DND-41 (cell line): ENCODE measurements at regions not wholly inside any gene's neighbourhood (a gene's known extent, or its start where the extent isn't known, plus 50 kb on each side); places are given as distances from the start of the nearest gene placed in this dataset.

Experiments
- ATAC-seq: fragments of 200-7000 bp; cut with Tn5 transposase; 3 replicates; pipeline ENCODE4 v1.9.1; 2021; ENCODE audit warnings: low read depth; ENCODE audit not compliant: insufficient read depth
- DNase-seq: peaks from one replicate; pipeline ENCODE4 v3.0.0-alpha.2; 2020
- H2AFZ ChIP-seq: 2 replicates; pipeline ENCODE4 v1.6.0; 2012; ENCODE audit warnings: low read depth, low read length
- H3K27ac ChIP-seq: 2 replicates; pipeline ENCODE4 v1.5.1; 2012; ENCODE audit warnings: low read length, inconsistent platforms
- H3K27me3 ChIP-seq: fragments of 200-600 bp; sonication (generic); 2 replicates; pipeline ENCODE4 v1.6.0; 2012; ENCODE audit warnings: low read length, mild to moderate bottlenecking, inconsistent platforms; ENCODE audit not compliant: insufficient read depth, poor library complexity
- H3K36me3 ChIP-seq: 2 replicates; pipeline ENCODE4 v1.5.1; 2012; ENCODE audit warnings: low read length, inconsistent platforms; ENCODE audit not compliant: insufficient read depth
- H3K4me1 ChIP-seq: 2 replicates; pipeline ENCODE4 v1.5.1; 2012; ENCODE audit warnings: mild to moderate bottlenecking, low read length; ENCODE audit not compliant: insufficient read depth
- H3K4me2 ChIP-seq: 2 replicates; pipeline ENCODE4 v1.6.0; 2012; ENCODE audit warnings: mild to moderate bottlenecking, moderate library complexity, low read length, inconsistent platforms; ENCODE audit not compliant: insufficient read depth
- H3K4me3 ChIP-seq, 2 experiments: fragments of 200-600 bp in 1 of 2; shearing (Covaris generic) in 1 of 2; 2 replicates each; pipeline ENCODE4 v1.5.1; 2012 to 2016; ENCODE audit warnings: inconsistent platforms in 2 of 2, low read length in 2 of 2, mild to moderate bottlenecking in 2 of 2, low read depth in 1 of 2, moderate library complexity in 1 of 2
- H3K79me2 ChIP-seq: 2 replicates; pipeline ENCODE4 v1.6.0; 2012; ENCODE audit warnings: low read length, inconsistent platforms; ENCODE audit not compliant: insufficient read depth
- H3K9ac ChIP-seq: 2 replicates; pipeline ENCODE4 v1.6.0; 2012; ENCODE audit warnings: low read depth, mild to moderate bottlenecking, inconsistent platforms, low read length, moderate library complexity
- H3K9me3 ChIP-seq: 2 replicates; pipeline ENCODE4 v1.5.1; 2012; ENCODE audit warnings: low read length, moderate library complexity, mild to moderate bottlenecking, inconsistent platforms; ENCODE audit not compliant: insufficient read depth, severe bottlenecking
- H4K20me1 ChIP-seq: 2 replicates; pipeline ENCODE4 v1.6.0; 2012; ENCODE audit warnings: low read length; ENCODE audit not compliant: insufficient read depth
- CTCF ChIP-seq: IDR thresholded peaks from 2 replicates; pipeline ENCODE4 v1.5.1; 2012; ENCODE audit warnings: borderline replicate concordance, low read length, moderate library complexity, mild to moderate bottlenecking; ENCODE audit not compliant: poor library complexity, severe bottlenecking; ENCODE audit errors: extremely low read depth
- EZH2 ChIP-seq: IDR thresholded peaks from 3 replicates; pipeline ENCODE4 v1.6.1; 2012; ENCODE audit warnings: borderline replicate concordance, low read depth, mild to moderate bottlenecking, moderate library complexity, low read length, inconsistent platforms; ENCODE audit not compliant: severe bottlenecking

- TF ChIP-seq EZH2 = no peak
- no peak for TF ChIP-seq CTCF
- Histone ChIP-seq H3K9ac (no peak overlapping the region), H3K4me3 (no peak overlapping the region), H3K9me3 (no peaks in the 10 kb centered on the region), H3K4me2 (no peak overlapping the region), H2AFZ (no peak overlapping the region), H3K27ac (no peak overlapping the region), H4K20me1 (no peaks in the 10 kb centered on the region), H3K79me2 (no peaks in the 10 kb centered on the region), H3K4me1 (no peaks in the 10 kb centered on the region), H3K27me3 (no peaks in the 10 kb centered on the region), H3K36me3 (no peaks in the 10 kb centered on the region)
- no peak for ATAC-seq
- DNase-seq = no peak
These were observed 79.1 kb upstream of the EPB41L3 start for GRCh38 chr18:5622905-5623304.

GRCh38 chr18:5620289-5620688, 76.5 kb upstream of the EPB41L3 start:
- Histone ChIP-seq H3K4me1 (no peaks in the 10 kb centered on the region), H3K4me2 (no peak overlapping the region), H3K9ac (no peak overlapping the region), H2AFZ (no peak overlapping the region), H3K27me3 (no peaks in the 10 kb centered on the region), H4K20me1 (no peaks in the 10 kb centered on the region), H3K27ac (no peak overlapping the region), H3K9me3 (no peaks in the 10 kb centered on the region), H3K36me3 (no peaks in the 10 kb centered on the region), H3K79me2 (no peaks in the 10 kb centered on the region), H3K4me3 (no peak overlapping the region)
- TF ChIP-seq EZH2 (no peak), CTCF (no peak)
- ATAC-seq (no peak), DNase-seq (no peak)

GRCh38 chr18:5619376-5619775, 75.6 kb upstream of the EPB41L3 start:
- no peak overlapping the region for H3K27ac ChIP-seq

More at GRCh38 chr18:5619376-5619775, 75.6 kb upstream of the EPB41L3 start:
- no peak overlapping the region for H3K9ac ChIP-seq
- H3K79me2 ChIP-seq = no peaks in the 10 kb centered on the region
- no peaks in the 10 kb centered on the region for H4K20me1 ChIP-seq
- TF ChIP-seq CTCF = no peak
- no peak for TF ChIP-seq EZH2
- H3K27me3 ChIP-seq = no peaks in the 10 kb centered on the region
- H3K36me3 ChIP-seq = no peaks in the 10 kb centered on the region
- no peak overlapping the region for H3K4me3 ChIP-seq
- no peak for DNase-seq
- ATAC-seq = no peak
- H3K4me2 ChIP-seq = no peak overlapping the region
- H2AFZ ChIP-seq = no peak overlapping the region
- no peaks in the 10 kb centered on the region for H3K4me1 ChIP-seq
- no peaks in the 10 kb centered on the region for H3K9me3 ChIP-seq
